ENCODE measurements at regions not wholly inside any gene's neighbourhood (a gene's known extent, or its start where the extent isn't known, plus 50 kb on each side); places are given as distances from the start of the nearest gene placed in this dataset.

DNA sequence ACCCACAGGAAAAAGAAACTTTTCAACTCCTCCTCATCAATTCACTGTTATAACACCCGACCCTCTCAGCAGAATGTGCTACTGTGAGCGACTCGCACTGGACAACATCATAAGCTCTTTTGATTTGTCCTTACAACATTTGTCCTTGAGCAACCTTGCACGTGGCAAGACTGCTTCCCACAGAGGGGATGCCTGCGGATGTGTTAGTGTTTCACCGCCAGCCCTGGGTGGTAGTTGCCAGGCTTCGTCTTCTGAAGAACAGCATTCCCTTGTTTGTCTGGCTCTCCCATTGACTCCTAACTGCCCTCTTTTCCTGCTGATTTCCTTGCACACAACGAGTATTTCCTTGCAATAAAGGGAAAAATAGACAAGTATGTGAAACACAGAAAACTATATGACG, 111.4 kb upstream of the SLC7A1 start:
- TF ChIP-seq POLR2A (IDR thresholded peaks at IDR 0.05) = no peak
- TF ChIP-seq, protein P1, sequence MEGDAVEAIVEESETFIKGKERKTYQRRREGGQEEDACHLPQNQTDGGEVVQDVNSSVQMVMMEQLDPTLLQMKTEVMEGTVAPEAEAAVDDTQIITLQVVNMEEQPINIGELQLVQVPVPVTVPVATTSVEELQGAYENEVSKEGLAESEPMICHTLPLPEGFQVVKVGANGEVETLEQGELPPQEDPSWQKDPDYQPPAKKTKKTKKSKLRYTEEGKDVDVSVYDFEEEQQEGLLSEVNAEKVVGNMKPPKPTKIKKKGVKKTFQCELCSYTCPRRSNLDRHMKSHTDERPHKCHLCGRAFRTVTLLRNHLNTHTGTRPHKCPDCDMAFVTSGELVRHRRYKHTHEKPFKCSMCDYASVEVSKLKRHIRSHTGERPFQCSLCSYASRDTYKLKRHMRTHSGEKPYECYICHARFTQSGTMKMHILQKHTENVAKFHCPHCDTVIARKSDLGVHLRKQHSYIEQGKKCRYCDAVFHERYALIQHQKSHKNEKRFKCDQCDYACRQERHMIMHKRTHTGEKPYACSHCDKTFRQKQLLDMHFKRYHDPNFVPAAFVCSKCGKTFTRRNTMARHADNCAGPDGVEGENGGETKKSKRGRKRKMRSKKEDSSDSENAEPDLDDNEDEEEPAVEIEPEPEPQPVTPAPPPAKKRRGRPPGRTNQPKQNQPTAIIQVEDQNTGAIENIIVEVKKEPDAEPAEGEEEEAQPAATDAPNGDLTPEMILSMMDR (IDR thresholded peaks at IDR 0.05) = no peak
- intact Hi-C loops (cut with DNase I) = no loop called here
- Histone ChIP-seq H3K27ac (no peak overlapping the region), H3K4me3 (replicated peaks in 1 of 3) (no peak overlapping the region), H3K36me3 (no peaks in the 10 kb centered on the region), H3K9me3 (no peaks in the 10 kb centered on the region), H3K27me3 (no peaks in the 10 kb centered on the region), H3K4me1 (peaks cover 0 to 24% of the 10 kb centered on the region in 2 donors)
- no peak for DNase-seq
- 87 to 90% methylated on average over 9 of the region's 9 CpGs for WGBS, 2 donors

DNA sequence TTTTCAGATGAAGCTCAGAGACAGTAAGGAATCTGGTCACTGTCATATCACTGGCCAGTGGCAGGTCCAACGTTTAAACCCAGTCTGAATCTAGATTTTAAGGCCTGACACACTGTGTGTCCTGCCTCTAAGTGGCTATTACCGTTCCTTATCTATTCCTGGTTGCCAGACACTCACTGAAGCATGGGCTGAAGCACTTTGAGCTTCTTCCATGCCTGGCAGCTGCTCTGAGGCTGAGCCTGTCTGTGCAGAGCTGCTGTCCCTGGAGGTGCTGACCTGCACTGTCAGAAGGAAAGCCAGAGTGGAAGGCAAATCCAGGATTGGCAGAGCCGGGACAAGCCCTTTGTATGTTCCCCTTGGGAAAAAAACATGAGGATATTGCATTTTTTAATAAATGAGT, 109.2 kb upstream of the SLC7A1 start:
- Histone ChIP-seq H3K27ac (peak overlapping the region in 1 of 3 donors; percentile 2), H3K9me3 (no peaks in the 10 kb centered on the region), H3K4me1 (peaks cover 0 to 16% of the 10 kb centered on the region in 2 donors), H3K4me3 (replicated peaks in 1 of 3) (no peak overlapping the region), H3K27me3 (no peaks in the 10 kb centered on the region), H3K36me3 (no peaks in the 10 kb centered on the region)
- intact Hi-C loops (cut with DNase I) = no loop called here
- WGBS, 2 donors = 17 to 23% methylated on average over 3 of the region's 3 CpGs
- TF ChIP-seq POLR2A (IDR thresholded peaks at IDR 0.05) = no peak
- TF ChIP-seq, protein P1 (IDR thresholded peaks at IDR 0.05) = peak in 2 of 6 experiments; percentile 3 to 8
- peak; percentile 56 to 64 for DNase-seq

DNA sequence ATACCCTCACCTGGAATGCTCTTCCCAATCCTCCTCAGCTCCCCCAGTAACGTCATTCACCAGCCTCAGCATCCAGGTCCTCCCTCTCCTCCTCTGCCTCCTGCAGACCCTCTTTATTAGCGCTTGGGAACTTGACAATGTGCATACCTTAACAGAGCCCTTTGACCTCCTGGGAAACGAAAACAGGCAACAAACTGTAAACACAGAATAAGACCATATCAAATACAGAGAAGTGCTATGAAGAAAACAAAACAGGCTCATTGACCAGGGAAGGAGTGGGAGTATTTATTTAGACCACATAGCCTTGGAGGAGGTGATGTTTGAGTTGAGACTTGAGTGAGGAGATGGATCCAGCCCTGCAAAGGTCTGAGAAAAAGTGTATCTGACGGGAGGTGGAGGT, 107.9 kb upstream of the SLC7A1 start:
- intact Hi-C loops (cut with DNase I) = no loop called here
- peaks cover 0 to 16% of the 10 kb centered on the region in 2 donors for H3K4me1 ChIP-seq
- no peaks in the 10 kb centered on the region for H3K27me3 ChIP-seq
- no peak for DNase-seq
- no peak overlapping the region for H3K27ac ChIP-seq
- TF ChIP-seq POLR2A (IDR thresholded peaks at IDR 0.05) = no peak
- TF ChIP-seq, protein P1 (IDR thresholded peaks at IDR 0.05) = no peak
- no peaks in the 10 kb centered on the region for H3K9me3 ChIP-seq
- H3K4me3 ChIP-seq (replicated peaks in 1 of 3) = no peak overlapping the region
- no peaks in the 10 kb centered on the region for H3K36me3 ChIP-seq
- 88 to 93% methylated on average over 4 of the region's 4 CpGs for WGBS, 2 donors

DNA sequence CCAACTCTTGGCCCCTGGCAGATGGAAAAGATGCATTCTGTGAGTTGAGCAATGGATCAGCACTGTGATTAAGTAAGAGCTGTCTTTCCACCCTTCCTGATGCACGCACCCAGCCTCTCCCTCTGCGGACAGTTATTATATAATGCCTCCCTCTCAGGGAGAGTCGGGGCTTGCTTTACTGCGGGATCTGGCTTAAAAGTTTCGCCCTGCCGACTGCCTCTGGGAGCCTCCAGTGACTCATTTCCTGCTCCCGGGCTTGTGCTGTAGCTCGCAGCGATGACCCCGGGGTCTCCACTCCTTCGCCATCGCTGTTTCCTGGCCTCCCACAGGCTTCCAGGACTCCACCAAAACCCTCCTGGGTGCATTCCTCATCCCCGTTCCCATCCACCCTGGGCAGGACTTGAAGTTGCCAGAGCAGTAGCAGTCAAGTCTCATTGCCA, 107.4 kb upstream of the SLC7A1 start:
- Histone ChIP-seq H3K9me3 (no peaks in the 10 kb centered on the region), H3K4me3 (replicated peaks in 1 of 3) (no peak overlapping the region), H3K27ac (no peak overlapping the region), H3K4me1 (peaks cover 0 to 16% of the 10 kb centered on the region in 2 donors), H3K27me3 (no peaks in the 10 kb centered on the region), H3K36me3 (no peaks in the 10 kb centered on the region)
- no peak for DNase-seq
- WGBS, 2 donors = 73 to 79% methylated on average over 13 of the region's 13 CpGs
- TF ChIP-seq, protein P1 (IDR thresholded peaks at IDR 0.05) = no peak
- TF ChIP-seq POLR2A (IDR thresholded peaks at IDR 0.05) = no peak
- intact Hi-C loops (cut with DNase I) = no loop called here

DNA sequence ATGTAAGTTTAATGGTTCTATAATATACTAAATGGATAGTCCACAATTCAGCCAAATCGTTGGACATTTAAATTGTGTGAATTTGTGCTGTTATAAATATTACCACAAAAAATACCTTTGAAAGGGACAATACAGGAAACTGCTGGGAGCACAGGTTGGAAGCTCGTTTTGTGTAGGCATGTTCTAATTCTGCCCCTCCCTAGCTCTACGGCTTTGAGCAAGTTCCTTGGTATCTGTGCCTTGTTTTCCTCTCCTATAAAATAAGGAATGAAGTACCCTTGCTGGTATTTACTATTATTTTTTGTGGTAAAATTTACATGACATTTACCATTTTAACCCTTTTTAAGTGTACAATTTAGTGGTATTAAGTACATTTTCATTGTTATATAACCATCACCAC, 102.6 kb upstream of the SLC7A1 start:
- Histone ChIP-seq H3K9me3 (no peaks in the 10 kb centered on the region), H3K36me3 (no peaks in the 10 kb centered on the region), H3K4me1 (no peaks in the 10 kb centered on the region), H3K4me3 (replicated peaks in 1 of 3) (no peak overlapping the region), H3K27me3 (no peaks in the 10 kb centered on the region), H3K27ac (no peak overlapping the region)
- no peak for DNase-seq
- no peak for TF ChIP-seq POLR2A (IDR thresholded peaks at IDR 0.05)
- TF ChIP-seq, protein P1 (IDR thresholded peaks at IDR 0.05) = no peak
- intact Hi-C loops (cut with DNase I) = no loop called here
- WGBS, 2 donors = 84% methylated on average over 3 of the region's 3 CpGs
